ENCODE measurements at regions not wholly inside any gene's neighbourhood (a gene's known extent, or its start where the extent isn't known, plus 50 kb on each side); places are given as distances from the start of the nearest gene placed in this dataset.

- Histone ChIP-seq H3K79me2 (ENCODE audit: control insufficient read depth, insufficient read depth, low read length) (no peaks in the 10 kb centered on the region), H3K9me1 (replicated peaks; ENCODE audit: control insufficient read depth, extremely low read depth, insufficient read depth, low read length) (no peaks in the 10 kb centered on the region), H3K9me3 (replicated peaks; ENCODE audit: control insufficient read depth, insufficient read depth, low read length) (no peaks in the 10 kb centered on the region), H3K9ac (replicated peaks; ENCODE audit: extremely low read depth, insufficient read depth, low read length) (no peak overlapping the region), H3K4me1 (ENCODE audit: control insufficient read depth, extremely low read depth, insufficient read depth, low read length) (no peaks in the 10 kb centered on the region), H2AFZ (ENCODE audit: low read depth, low read length) (no peak overlapping the region), H3K36me3 (ENCODE audit: control insufficient read depth in 2 of 2, extremely low read depth in 1 of 2, insufficient read depth in 2 of 2, low read length in 2 of 2) (no peaks in the 10 kb centered on the region), H3K4me2 (ENCODE audit: insufficient read depth, low read length) (no peak overlapping the region), H3K27ac (ENCODE audit: insufficient read depth, low read depth, low read length) (no peak overlapping the region), H3K27me3 (ENCODE audit: control insufficient read depth in 2 of 2, insufficient read depth in 2 of 2, low read length in 2 of 2) (no peaks in the 10 kb centered on the region), H3K4me3 (replicated peaks in 1 of 3; ENCODE audit: insufficient read depth in 1 of 3, low read depth in 1 of 3, low read length in 3 of 3) (no peak overlapping the region), H4K20me1 (replicated peaks; ENCODE audit: control insufficient read depth, extremely low read depth, insufficient read depth, low read length) (no peaks in the 10 kb centered on the region)
- FAIRE-seq, result no peak
- dilution Hi-C loops (cut with MboI; ENCODE audit: extremely low pct_ligation_motif_present, low sequenced_read_pairs) (no loop called here), intact Hi-C loops (cut with micrococcal nuclease) (no loop called here)
- TF ChIP-seq POLR2A (IDR thresholded peaks at IDR 0.05; ENCODE audit: low read depth, low read length) (no peak), CTCF (IDR thresholded peaks at IDR 0.05; ENCODE audit: extremely low read depth in 1 of 2, insufficient read depth in 1 of 2, low read depth in 1 of 2, low read length in 2 of 2) (no peak), FOS (IDR thresholded peaks at IDR 0.05; ENCODE audit: borderline replicate concordance, insufficient read depth, low read length) (no peak), JUN (IDR thresholded peaks at IDR 0.05; ENCODE audit: borderline replicate concordance, insufficient read depth, insufficient read length, low read depth) (no peak)
- POLR2A ChIA-PET, result no interaction called here
- CTCF ChIA-PET, result no interaction called here
- no peak for DNase-seq (ENCODE audit: low read depth, low spot score)
- no TSS peak for BruUV-seq (replicated peaks)
Observed at GRCh38 chr18:7482342-7482741, 84.8 kb upstream of the PTPRM start.

- Histone ChIP-seq H3K4me3 (replicated peaks in 1 of 3; ENCODE audit: insufficient read depth in 1 of 3, low read depth in 1 of 3, low read length in 3 of 3) (no peak overlapping the region), H3K79me2 (ENCODE audit: control insufficient read depth, insufficient read depth, low read length) (no peaks in the 10 kb centered on the region), H4K20me1 (replicated peaks; ENCODE audit: control insufficient read depth, extremely low read depth, insufficient read depth, low read length) (no peaks in the 10 kb centered on the region), H3K9ac (replicated peaks; ENCODE audit: extremely low read depth, insufficient read depth, low read length) (no peak overlapping the region), H2AFZ (ENCODE audit: low read depth, low read length) (no peak overlapping the region), H3K4me1 (ENCODE audit: control insufficient read depth, extremely low read depth, insufficient read depth, low read length) (no peaks in the 10 kb centered on the region), H3K27me3 (ENCODE audit: control insufficient read depth in 2 of 2, insufficient read depth in 2 of 2, low read length in 2 of 2) (no peaks in the 10 kb centered on the region), H3K27ac (ENCODE audit: insufficient read depth, low read depth, low read length) (no peak overlapping the region), H3K9me3 (replicated peaks; ENCODE audit: control insufficient read depth, insufficient read depth, low read length) (no peaks in the 10 kb centered on the region), H3K9me1 (replicated peaks; ENCODE audit: control insufficient read depth, extremely low read depth, insufficient read depth, low read length) (no peaks in the 10 kb centered on the region), H3K36me3 (ENCODE audit: control insufficient read depth in 2 of 2, extremely low read depth in 1 of 2, insufficient read depth in 2 of 2, low read length in 2 of 2) (no peaks in the 10 kb centered on the region), H3K4me2 (ENCODE audit: insufficient read depth, low read length) (no peak overlapping the region)
- dilution Hi-C loops (cut with MboI; ENCODE audit: extremely low pct_ligation_motif_present, low sequenced_read_pairs), result no loop called here
- POLR2A ChIA-PET, result no interaction called here
- no TSS peak for BruUV-seq (replicated peaks)
- FAIRE-seq, result no peak
- DNase-seq (ENCODE audit: low read depth, low spot score), result no peak
- intact Hi-C loops (cut with micrococcal nuclease), result no loop called here
- TF ChIP-seq FOS (IDR thresholded peaks at IDR 0.05; ENCODE audit: borderline replicate concordance, insufficient read depth, low read length) (no peak), EZH2 (IDR thresholded peaks at IDR 0.05; ENCODE audit: borderline replicate concordance, low read depth, low read length, severe bottlenecking) (no peak), JUN (IDR thresholded peaks at IDR 0.05; ENCODE audit: borderline replicate concordance, insufficient read depth, insufficient read length, low read depth) (no peak), GATA2 (IDR thresholded peaks at IDR 0.05; ENCODE audit: insufficient read depth, insufficient read length, low read depth, low read length) (no peak), MAX (IDR thresholded peaks at IDR 0.05; ENCODE audit: insufficient read depth, insufficient read length) (no peak), POLR2AphosphoS5 (IDR thresholded peaks at IDR 0.05; ENCODE audit: insufficient read depth, low read depth, low read length) (no peak), CTCF (IDR thresholded peaks at IDR 0.05; ENCODE audit: extremely low read depth in 1 of 2, insufficient read depth in 1 of 2, low read depth in 1 of 2, low read length in 2 of 2) (no peak), MYC (IDR thresholded peaks at IDR 0.05; ENCODE audit: low read depth, low read length) (no peak), POLR2A (IDR thresholded peaks at IDR 0.05; ENCODE audit: low read depth, low read length) (no peak)
- CTCF ChIA-PET, result interaction anchor here (1.4 kb wide), 1 partner anchor 181 kb away, joined by 3 read pairs; no protein-coding TSS in a partner anchor
Observed at GRCh38 chr18:7485616-7486015, 81.5 kb upstream of the PTPRM start.

Measured in endothelial cell of umbilical vein (primary cell).